ENCODE measurements at regions not wholly inside any gene's neighbourhood (a gene's known extent, or its start where the extent isn't known, plus 50 kb on each side); places are given as distances from the start of the nearest gene placed in this dataset.
A peak's percentile ranks its signal among the peaks of the same experiment; 100 is the strongest.

GRCh38 chr7:27299861-27300260 lies 57.3 kb downstream of the EVX1 start:
- DNase-seq = no peak

DNA sequence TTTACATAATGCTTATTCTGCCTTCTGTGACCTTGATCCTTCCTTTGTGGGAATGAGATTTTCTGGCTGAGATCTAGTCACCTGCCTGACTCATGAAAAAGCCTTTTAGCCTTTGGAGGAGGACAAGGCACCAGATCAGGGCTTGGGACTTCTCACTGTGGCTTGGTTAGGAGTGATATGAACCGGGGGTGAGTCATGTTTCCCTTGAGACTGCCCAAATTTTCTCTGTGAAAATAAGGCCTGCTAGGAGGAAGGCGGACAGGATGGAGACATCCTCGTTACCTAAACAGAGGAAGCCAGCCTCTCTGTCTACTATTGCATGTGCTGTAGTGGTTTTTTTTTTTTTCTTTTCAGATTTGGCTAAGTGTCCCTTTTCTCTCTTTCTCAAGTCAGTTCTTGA lies 57.8 kb downstream of the EVX1 start:
- no peak for DNase-seq

DNA sequence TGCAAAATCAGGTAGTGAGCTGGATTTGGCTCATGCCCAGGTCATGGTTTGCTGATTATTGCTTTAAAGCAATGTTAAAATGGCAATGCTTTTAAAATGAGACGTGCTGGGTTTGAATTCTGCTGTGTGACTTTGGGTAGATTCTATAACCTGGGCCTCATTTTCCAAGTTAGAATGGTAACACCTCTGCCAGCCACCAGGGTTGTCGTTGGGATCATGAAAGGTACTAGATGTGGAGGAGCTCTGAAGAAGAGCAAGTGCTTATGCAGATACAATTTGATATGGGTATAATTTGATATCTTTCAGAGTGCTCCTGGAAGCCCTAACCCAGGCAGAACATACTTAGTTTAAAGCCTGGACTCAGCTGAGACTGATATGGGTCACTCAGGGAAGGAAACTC lies 60.0 kb downstream of the EVX1 start:
- no peak for DNase-seq

DNA sequence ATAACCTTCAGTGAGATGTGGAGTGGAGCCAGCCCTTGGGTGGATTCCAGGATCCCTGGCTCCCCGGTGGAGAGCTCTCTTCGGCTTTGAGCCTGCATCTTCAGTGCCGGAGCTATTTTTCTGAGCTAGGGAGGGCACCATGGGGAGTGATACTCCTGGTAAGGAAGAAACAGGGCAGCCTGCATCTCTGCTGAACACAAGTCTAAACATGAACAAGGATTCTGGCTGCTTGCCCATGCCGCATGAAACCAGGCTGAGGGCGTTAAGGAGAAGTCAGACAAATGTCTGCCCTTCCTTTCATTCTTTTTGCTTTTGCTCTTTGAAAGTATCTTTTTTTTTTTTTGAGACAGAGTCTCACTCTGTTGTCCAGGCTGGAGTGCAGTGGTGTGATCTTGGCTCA lies 60.4 kb downstream of the EVX1 start:
- no peak for DNase-seq

DNA sequence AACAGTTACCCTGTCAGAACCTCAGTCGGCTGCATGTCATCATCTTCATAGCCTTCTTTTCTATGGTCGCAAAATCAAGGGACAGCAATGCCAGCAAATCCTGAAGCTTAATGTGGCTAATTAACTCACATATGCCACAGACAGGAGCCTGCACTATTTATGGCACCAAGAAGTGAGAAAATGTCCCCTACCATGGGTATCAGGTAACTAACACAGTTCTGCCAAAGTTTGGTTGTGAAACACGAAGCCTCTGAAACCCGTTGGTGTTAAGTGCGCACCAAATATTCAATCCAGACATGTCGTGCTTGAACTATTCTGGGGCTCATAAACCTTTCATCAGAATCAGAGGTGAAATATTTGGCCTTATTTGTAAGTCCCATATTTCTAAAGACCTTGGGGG lies 63.3 kb downstream of the EVX1 start:
- DNase-seq = no peak

DNA sequence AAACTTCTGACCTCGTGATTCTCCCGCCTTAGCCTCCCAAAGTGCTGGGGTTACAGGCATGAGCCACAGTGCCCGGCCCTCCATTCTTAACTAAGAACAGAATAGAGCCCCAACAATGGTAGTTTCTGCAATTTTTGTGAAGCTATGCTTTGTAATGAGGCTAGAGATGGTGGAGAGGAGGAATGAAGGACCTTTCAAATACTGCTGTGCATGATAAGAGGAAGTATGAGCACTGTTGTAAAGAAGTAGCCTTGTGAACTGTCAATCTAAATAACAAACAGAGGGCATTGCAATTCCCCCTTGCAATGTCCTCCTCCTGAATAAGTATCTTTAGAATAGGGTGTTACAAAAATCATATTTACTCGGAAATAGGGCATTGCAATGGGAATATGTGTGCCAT lies 70.2 kb downstream of the EVX1 start:
- DNase-seq = no peak

DNA sequence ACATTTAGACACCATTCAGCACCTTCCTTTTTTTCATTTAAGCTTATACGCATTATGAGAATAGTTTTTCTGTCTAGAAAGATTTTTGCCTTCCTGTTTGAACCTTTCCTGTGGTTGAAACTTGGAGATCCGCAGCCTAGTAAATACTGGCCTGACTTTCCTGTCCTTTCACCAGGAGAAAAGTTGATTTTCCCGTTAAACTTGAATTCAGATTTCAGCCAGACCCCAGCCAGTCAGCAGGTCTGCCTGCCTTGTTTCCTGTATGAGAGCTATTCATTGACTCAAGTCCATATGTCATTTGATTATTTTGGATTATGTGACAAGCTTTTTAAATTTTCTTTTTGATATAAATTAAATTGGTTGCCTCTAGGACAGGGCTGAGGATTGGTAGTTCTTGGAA lies 71.5 kb downstream of the EVX1 start:
- no peak for DNase-seq

DNA sequence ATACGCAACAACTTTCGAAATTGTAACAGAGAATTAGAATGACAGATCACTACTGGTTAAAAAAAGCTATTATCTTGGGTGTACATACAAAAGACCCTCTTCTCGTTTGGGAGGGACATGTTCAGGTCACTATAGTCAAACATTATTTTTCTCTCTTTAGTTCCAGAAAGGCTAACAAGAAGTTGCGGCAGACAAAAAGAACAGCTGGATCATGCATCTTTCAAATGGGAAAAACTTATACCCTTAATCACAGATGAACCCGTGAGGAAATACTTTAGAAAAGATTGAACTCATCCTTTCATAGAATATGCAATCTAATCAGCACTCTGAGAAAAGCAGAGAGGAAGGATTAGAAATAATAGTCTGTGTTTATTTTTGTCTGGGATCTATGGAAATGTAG lies 72.5 kb downstream of the EVX1 start:
- no peak for DNase-seq

GRCh38 chr7:27316311-27316710 lies 73.7 kb downstream of the EVX1 start:
- no peak for DNase-seq

DNA sequence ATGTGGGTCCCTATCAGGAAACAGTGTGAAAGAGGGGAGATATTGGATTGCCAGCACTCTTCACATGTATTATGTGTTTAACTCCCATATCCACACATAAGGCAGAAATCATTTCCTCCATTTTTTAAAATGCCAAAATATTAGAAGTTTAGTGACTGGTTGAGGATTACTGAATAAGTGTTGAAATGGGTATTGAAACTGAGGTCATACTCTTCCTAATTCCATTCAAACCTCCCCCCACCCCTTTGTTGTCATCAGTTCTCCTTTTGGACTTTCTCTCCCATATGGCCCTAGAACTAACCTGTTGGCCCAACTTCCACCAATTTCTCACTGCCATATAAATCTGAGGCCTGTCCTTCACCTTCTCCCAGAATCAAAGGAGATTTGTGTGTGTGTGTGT lies 81.6 kb downstream of the EVX1 start:
- DNase-seq = no peak

GRCh38 chr7:27329909-27330308 lies 87.3 kb downstream of the EVX1 start:
- no peak for DNase-seq

GRCh38 chr7:27339478-27339877 lies 96.9 kb downstream of the EVX1 start:
- DNase-seq = no peak

- DNase-seq = no peak
Observed at GRCh38 chr7:27344471-27344870, 101.9 kb downstream of the EVX1 start.

DNA sequence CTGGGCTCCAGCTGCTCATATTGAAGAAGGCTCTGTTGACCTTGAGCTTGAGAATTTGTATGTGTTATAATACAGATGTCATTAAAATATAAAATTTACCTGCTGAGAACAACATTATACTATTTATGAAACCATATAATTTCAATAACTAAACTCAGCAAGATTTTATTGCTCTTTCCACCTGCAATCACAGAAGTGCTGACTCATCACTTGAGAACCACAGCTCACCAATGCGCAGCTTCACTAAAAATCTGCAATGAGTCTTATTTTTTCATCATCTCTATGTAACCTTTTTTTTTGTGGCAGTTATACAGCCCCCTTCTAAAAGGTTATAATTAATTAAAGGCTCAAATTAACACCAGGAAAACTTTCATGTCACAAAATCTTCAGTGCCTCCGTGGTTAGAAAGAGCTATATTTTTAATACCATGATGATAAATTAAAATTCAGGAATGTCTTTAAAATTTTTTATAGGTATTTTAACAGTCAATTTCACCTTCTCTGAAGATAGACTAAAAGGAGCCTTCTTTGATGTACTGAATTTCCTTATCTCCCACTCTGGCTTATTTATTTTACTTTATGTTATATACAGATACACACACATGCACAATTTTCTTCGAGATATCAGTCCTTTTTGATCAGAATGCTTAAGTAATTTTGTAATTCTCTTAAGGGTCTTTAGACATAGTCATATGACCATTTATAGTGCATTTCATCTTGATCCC lies 102.7 kb downstream of the EVX1 start:
- DNase-seq = no peak

- no peak for DNase-seq
Observed at GRCh38 chr7:27345997-27346396, 103.4 kb downstream of the EVX1 start.

DNA sequence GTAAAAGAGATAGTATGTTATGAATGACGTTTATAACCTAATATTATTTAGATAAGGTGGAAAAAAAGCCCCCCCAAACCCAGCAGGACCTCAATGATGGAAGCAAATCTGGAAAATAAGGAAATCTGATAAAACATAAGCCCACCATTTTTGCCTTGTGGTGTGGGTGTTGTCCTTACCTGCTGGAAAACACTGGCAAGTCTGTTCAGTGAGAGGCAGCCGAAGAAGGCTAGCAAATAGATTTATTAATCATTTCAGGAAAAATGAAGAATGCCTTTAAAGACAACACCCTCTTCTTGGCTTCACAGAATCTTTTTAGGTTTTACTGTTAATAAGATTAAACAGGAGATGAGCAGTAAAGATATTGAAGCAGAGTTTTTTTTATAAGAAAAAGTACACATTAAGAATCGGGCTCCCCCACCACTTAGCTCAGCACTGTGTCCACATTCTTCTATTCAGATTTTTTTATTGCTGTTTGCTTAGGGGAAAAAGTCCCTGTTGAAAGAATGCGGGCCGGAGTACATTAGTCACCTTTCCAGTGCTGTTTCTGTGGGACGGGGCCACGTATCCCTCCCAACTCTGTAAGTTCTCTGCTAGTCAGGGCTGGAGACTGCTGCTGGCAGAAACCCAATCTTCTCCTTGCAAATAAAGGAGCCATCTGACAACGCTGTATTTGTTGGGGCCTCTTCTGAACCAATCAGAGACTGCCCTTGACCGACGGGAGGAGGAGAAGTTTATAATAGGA lies 104.1 kb downstream of the EVX1 start:
- peak; percentile 47 for DNase-seq

DNA sequence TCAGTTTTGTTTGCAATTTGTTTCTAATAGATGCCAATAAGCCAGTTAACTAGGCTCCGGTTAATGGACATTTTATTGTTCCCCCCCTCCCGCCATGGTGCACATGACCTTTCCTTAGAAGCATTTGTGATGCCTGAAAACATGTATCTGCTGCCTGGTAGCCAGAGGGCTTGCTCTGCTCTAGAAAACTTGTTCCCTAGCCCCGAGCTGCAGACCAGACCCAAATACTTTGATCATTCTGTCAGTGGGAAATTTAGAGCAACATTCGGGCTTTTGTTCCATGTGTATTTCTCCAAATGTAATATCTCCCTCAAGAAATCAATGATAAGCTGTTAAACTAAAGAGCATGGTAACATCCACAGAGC lies 104.7 kb downstream of the EVX1 start:
- DNase-seq = no peak

DNA sequence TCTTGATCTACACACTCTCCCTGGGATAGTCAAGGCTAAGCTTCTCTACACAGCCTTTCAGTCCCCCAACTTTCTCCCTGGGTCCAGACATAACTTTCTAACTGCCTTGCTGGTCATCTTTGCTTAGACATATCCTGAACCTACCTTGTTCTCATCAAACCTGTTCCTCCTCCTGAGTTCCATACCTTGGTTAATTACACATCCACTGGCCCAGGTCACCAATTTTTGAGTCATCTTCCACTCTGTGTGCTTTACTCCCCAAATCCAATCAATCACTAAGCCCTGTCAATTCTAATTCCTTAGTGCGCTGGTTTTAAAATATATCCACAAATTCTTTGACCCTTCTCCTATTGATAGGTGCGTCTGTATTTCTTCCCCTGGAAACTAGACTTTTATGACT lies 107.0 kb downstream of the EVX1 start:
- no peak for DNase-seq

DNA sequence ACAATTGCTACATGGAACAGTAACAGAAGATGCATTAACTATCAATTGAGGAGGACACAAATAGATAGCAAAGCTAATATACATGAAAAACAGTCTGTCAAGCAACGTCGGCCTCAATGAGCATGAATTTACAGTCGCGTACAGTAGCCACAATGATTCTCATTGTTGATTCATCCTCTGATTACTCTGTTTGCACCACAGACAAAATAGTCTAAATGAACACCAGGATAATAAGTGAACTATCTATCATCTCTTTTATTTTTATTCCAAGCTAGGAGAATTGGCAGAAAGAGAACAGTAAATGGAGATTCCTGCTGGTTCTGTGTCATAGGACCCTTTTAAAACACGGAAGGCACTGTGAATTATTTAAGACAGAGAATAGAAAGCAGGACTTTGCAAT lies 108.5 kb downstream of the EVX1 start:
- no peak for DNase-seq

DNA sequence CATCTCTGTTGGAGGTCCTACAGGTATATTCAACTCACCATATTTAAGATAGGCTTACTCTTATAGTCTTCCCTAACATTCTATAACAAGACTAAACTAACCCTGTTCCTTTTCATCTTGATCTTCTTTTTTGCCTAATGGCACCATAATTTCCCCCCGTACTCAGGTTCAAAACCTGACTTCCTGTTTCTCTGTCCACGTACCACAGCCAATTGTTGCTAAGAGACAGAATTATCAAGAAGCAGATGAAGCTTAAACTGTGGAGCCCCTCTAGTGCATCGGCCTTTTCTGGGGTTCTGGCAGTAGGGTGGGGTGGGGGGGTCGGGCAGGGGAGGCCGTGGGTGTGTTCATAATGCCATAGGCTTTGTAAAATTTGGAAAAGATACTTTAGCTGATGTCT lies 109.2 kb downstream of the EVX1 start:
- DNase-seq = no peak

DNA sequence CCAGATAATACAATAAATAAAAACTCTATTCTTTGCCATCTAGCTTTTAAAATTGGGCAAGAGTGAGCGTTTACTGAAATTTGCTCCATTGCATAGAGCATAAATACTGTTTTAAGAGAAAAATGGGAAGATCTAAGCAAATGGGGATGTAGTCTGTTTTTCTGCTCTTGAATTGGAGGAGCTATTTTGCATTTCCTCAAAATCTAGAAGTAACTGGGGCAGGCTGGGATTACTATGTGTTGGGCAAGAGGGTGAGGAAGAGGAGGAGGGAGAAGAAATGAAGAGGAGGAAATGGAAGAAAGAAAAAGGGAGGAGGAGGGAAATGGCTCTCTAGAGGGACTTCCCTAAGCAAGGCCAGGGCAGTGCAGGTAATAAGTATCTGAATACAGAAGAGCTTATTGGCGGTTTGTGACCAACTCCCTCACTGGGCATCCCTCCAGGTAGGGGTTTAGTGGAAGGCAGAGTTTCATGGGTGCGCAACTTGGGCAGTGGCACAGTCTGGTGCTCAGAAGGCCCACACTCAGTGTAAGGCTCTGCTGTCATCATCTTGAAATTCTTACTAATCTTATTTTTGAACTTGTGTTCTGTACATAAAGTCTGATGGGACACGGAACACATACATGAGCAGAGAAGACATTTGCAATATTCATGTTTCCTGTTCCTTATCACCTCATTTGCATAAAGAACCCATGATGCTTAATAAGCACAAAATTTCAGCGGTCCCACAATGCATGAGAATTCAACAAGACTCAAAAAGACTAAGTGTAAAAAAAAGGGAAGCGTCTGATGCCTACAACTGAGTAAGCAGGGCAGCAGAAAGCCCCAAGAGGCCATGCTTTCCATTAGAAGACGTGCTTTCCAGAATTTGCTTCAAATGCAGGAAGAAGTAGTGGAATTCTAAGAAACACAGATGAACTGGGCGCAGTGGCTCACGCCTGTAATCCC lies 116.9 kb downstream of the EVX1 start:
- no peak for DNase-seq

GRCh38 chr7:27361522-27361921 lies 118.9 kb downstream of the EVX1 start:
- no peak for DNase-seq

DNA sequence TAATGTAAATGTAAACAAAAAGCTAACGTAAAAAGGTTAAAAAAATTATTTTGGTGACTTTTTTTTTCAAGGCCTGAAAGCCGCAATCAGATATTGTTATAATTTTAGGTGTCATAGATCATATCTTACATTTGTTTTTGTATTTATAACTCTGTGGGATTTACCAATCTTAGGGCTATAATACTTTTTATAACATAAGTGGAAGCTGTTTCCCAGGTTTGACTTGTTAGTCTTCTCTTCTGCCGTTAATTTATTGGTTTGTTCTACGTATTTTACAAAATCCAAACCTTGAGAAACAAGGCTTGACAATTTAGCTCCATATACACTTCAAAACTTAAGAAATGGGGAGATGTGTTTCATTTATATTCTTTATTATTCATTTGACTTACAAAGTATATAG lies 119.4 kb downstream of the EVX1 start:
- DNase-seq = no peak

DNA sequence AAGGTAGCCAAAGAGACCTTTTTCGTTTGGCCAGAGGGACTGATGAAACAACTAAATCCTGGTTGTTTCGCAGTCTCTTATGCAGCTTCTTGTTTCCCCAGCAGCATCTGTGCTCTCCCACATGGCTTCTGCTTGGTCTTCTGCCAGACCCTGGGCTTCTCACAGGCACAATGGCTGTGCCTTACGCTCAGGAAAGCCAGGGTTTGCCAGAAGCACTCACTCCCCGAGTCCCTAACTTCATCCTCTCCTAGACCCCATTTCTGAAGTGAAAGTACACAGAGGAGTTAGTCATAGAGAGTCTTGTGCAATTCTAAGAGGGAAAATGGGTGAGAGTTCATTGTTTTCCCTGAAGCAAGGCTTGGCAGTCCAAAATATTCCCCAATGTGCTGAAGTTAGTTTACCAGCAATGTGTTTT lies 121.7 kb downstream of the EVX1 start:
- DNase-seq = no peak

Data from NCI-H748 treated with DMSO at 0.1 percent for 48 hours (cell line).